Osteocyte (in vitro differentiated cells): ENCODE measurements at regions not wholly inside any gene's neighbourhood (a gene's known extent, or its start where the extent isn't known, plus 50 kb on each side); places are given as distances from the start of the nearest gene placed in this dataset.

Source experiments
- DNase-seq: peaks from one replicate; pipeline ENCODE4 v3.0.0; 2021; ENCODE audit warnings: mixed read lengths; ENCODE audit not compliant: unreplicated experiment; ENCODE audit errors: extremely low spot score
- H3K27ac Mint-ChIP-seq: one replicate; pipeline ENCODE4 v1.8.0; 2021; ENCODE audit warnings: mild to moderate bottlenecking, mixed read lengths; ENCODE audit not compliant: unreplicated experiment
- H3K27me3 Mint-ChIP-seq: one replicate; pipeline ENCODE4 v1.8.0; 2021; ENCODE audit warnings: mixed read lengths; ENCODE audit not compliant: unreplicated experiment
- H3K36me3 Mint-ChIP-seq: one replicate; pipeline ENCODE4 v1.8.0; 2021; ENCODE audit warnings: mixed read lengths; ENCODE audit not compliant: unreplicated experiment
- H3K4me1 Mint-ChIP-seq: one replicate; pipeline ENCODE4 v1.8.0; 2021; ENCODE audit warnings: mixed read lengths; ENCODE audit not compliant: unreplicated experiment
- H3K4me3 Mint-ChIP-seq: one replicate; pipeline ENCODE4 v1.8.0; 2021; ENCODE audit warnings: mild to moderate bottlenecking, moderate library complexity, mixed read lengths; ENCODE audit not compliant: unreplicated experiment
- H3K9me3 Mint-ChIP-seq: one replicate; pipeline ENCODE4 v1.8.0; 2021; ENCODE audit warnings: mixed read lengths; ENCODE audit not compliant: unreplicated experiment
- CTCF ChIP-seq: fragments of 200-600 bp; sonication (generic); IDR thresholded peaks from 2 replicates; pipeline ENCODE4 v1.5.0; 2021; ENCODE audit warnings: antibody characterized with exemption, mild to moderate bottlenecking, moderate library complexity

GRCh38 chr6:53744321-53744720, 50.5 kb upstream of the LRRC1 start:
- Mint-ChIP-seq H3K4me3 (no peak overlapping the region), H3K27ac (no peak overlapping the region), H3K4me1 (no peaks in the 10 kb centered on the region), H3K27me3 (no peaks in the 10 kb centered on the region), H3K36me3 (peaks cover 2% of the 10 kb centered on the region), H3K9me3 (no peaks in the 10 kb centered on the region)
- TF ChIP-seq CTCF = no peak
- DNase-seq = no peak

- TF ChIP-seq CTCF = no peak
- Mint-ChIP-seq H3K27ac (no peak overlapping the region), H3K36me3 (peaks cover 2% of the 10 kb centered on the region), H3K4me1 (no peaks in the 10 kb centered on the region), H3K9me3 (no peaks in the 10 kb centered on the region), H3K4me3 (no peak overlapping the region), H3K27me3 (no peaks in the 10 kb centered on the region)
- DNase-seq = no peak
These were observed 53.6 kb upstream of the LRRC1 start for GRCh38 chr6:53741034-53741823.

- H3K4me3 Mint-ChIP-seq = no peak overlapping the region
- H3K27me3 Mint-ChIP-seq = no peaks in the 10 kb centered on the region
- no peak overlapping the region for H3K27ac Mint-ChIP-seq
These were observed 57.1 kb upstream of the LRRC1 start for GRCh38 chr6:53737746-53738145.

GRCh38 chr6:53735896-53736295, 58.9 kb upstream of the LRRC1 start:
- no peaks in the 10 kb centered on the region for H3K27me3 Mint-ChIP-seq
- no peak overlapping the region for H3K4me3 Mint-ChIP-seq
- H3K9me3 Mint-ChIP-seq = no peaks in the 10 kb centered on the region
- no peak for TF ChIP-seq CTCF
- H3K27ac Mint-ChIP-seq = no peak overlapping the region
- no peak for DNase-seq
- no peaks in the 10 kb centered on the region for H3K36me3 Mint-ChIP-seq
- no peaks in the 10 kb centered on the region for H3K4me1 Mint-ChIP-seq

More at GRCh38 chr6:53737746-53738145, 57.1 kb upstream of the LRRC1 start:
- no peak for TF ChIP-seq CTCF
- no peaks in the 10 kb centered on the region for H3K4me1 Mint-ChIP-seq
- no peak for DNase-seq
- no peaks in the 10 kb centered on the region for H3K9me3 Mint-ChIP-seq
- H3K36me3 Mint-ChIP-seq = no peaks in the 10 kb centered on the region

- no peak for DNase-seq
- no peak overlapping the region for H3K27ac Mint-ChIP-seq
- H3K4me1 Mint-ChIP-seq = no peaks in the 10 kb centered on the region
- no peak overlapping the region for H3K4me3 Mint-ChIP-seq
- no peaks in the 10 kb centered on the region for H3K36me3 Mint-ChIP-seq
- H3K27me3 Mint-ChIP-seq = no peaks in the 10 kb centered on the region
- H3K9me3 Mint-ChIP-seq = no peaks in the 10 kb centered on the region
- peak; percentile 24 for TF ChIP-seq CTCF
These were observed 60.1 kb upstream of the LRRC1 start for GRCh38 chr6:53734473-53735299.
